Astrocyte of the spinal cord (primary cell): ENCODE measurements at regions not wholly inside any gene's neighbourhood (a gene's known extent, or its start where the extent isn't known, plus 50 kb on each side); places are given as distances from the start of the nearest gene placed in this dataset.
"Not testable (repeated sequence)": the region's sequence is repeated elsewhere in the genome, so short reads cannot be mapped to it uniquely, and the experiment has no call there.

Experiments used
- DNase-seq: peaks from one replicate; pipeline ENCODE4 v3.0.0; 2011; ENCODE audit warnings: low read depth, low spot score
- H3K4me3 ChIP-seq: 2 replicates; pipeline ENCODE4 v1.5.1; 2011; ENCODE audit warnings: low read depth, mild to moderate bottlenecking, low read length, moderate library complexity
- in situ Hi-C: cut with HindIII; loops from 2 replicates; pipeline ENCODE4 v1.10.0; 2017; ENCODE audit warnings: low sequenced_read_pairs
- TF ChIP-seq, protein P1 (sequence below): IDR thresholded peaks from 2 replicates; pipeline ENCODE4 v1.5.1; 2012; ENCODE audit warnings: low read depth, mild to moderate bottlenecking, low read length, inconsistent platforms

DNA sequence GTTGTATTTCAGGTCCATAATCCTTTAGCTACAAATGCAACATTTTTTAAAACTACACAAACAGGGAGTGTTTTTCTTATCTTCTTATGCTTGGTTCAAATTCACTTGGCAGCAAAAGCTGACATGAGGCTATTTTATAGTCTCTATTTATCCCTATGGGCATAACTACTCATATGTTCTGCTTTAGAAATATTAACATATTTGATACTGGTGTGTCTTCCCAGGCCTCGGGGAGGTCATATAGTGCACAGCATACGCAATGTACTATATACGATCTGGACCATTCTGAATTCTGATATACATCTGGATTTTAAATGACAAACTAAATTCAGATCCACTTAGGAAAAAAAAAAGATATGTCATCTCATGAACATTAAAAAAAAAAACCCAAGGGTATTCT, 69.2 kb downstream of the TFAP2C start:
- H3K4me3 ChIP-seq: no peak overlapping the region
- in situ Hi-C loops: no loop called here
- no peak for DNase-seq
- TF ChIP-seq, protein P1, sequence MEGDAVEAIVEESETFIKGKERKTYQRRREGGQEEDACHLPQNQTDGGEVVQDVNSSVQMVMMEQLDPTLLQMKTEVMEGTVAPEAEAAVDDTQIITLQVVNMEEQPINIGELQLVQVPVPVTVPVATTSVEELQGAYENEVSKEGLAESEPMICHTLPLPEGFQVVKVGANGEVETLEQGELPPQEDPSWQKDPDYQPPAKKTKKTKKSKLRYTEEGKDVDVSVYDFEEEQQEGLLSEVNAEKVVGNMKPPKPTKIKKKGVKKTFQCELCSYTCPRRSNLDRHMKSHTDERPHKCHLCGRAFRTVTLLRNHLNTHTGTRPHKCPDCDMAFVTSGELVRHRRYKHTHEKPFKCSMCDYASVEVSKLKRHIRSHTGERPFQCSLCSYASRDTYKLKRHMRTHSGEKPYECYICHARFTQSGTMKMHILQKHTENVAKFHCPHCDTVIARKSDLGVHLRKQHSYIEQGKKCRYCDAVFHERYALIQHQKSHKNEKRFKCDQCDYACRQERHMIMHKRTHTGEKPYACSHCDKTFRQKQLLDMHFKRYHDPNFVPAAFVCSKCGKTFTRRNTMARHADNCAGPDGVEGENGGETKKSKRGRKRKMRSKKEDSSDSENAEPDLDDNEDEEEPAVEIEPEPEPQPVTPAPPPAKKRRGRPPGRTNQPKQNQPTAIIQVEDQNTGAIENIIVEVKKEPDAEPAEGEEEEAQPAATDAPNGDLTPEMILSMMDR: no peak

GRCh38 chr20:56698749-56699148, 69.6 kb downstream of the TFAP2C start:
- no peak overlapping the region for H3K4me3 ChIP-seq
- in situ Hi-C loops: no loop called here
- DNase-seq: no peak
- TF ChIP-seq, protein P1: no peak

GRCh38 chr20:56702931-56703840, 74.1 kb downstream of the TFAP2C start:
- H3K4me3 ChIP-seq: no peak overlapping the region
- TF ChIP-seq, protein P1: no peak
- no peak for DNase-seq
- in situ Hi-C loops: no loop called here

GRCh38 chr20:56706867-56707360, 77.8 kb downstream of the TFAP2C start:
- DNase-seq: no peak
- TF ChIP-seq, protein P1: no peak
- in situ Hi-C loops: no loop called here
- H3K4me3 ChIP-seq: no peak overlapping the region

DNA sequence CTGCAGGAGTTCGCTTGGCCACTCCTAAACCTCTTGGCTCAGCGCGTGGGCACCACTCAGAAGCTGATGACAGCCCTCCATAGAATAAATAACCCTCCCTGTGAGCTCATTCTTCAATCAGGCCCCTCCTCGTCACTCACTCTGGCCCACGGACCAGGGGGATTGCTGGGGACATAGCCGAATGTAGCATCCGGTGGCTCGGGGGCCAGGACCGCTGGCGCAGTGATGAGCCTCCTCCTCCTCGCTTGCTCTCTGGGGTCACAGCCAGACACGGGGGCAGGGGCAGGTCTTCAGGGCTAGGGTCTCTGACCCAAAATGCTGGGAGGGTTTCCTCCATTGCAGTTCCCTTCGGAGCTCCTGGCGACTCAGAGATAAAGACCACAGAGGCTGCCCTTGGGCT, 79.9 kb downstream of the TFAP2C start:
- in situ Hi-C loops: no loop called here
- no peak overlapping the region for H3K4me3 ChIP-seq
- TF ChIP-seq, protein P1: no peak
- no peak for DNase-seq

DNA sequence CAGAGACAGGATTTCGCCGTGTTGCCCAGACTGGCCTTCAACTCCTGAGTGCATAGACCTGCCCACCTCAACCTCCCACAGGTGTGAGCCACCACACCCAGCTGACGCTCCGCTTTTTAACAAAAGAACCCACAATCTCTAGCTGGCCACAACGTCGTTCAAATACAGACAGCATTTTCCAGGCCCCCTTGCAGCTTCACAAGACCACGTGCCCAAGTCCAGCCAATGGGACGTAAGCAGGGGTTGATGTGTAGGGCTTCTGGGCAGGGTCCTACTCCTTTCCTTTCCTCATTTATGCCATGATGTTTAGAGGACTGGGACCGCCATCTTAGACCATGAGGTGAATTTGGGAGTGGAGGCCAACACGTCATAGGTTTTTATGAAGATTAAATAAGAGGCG, 81.0 kb downstream of the TFAP2C start:
- TF ChIP-seq, protein P1: no peak
- H3K4me3 ChIP-seq: no peak overlapping the region
- in situ Hi-C loops: no loop called here
- no peak for DNase-seq

DNA sequence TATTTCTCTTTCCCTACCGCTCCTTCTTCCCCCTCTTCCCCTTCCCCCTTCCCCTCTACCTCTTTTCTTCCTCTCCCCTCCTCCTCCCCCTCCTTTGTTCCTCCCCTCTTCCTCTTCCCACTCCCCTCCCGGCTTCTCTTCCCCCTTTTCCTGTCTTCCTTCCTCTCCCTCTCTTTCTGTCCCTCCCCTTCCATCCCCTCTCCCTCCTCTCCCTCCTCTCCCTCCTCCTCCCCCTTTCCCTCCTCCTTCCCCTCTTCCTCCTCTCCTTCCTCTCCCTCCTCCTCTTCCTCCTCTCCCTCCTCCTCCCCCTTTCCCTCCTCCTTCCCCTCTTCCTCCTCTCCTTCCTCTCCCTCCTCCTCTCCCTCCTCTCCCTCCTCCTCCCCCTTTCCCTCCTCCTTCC, 81.5 kb downstream of the TFAP2C start:
- H3K4me3 ChIP-seq, in situ Hi-C loops, DNase-seq: not testable (repeated sequence)
